Activated naive CD4-positive, alpha-beta T cell treated with anti-CD3 and anti-CD28 coated beads, Interleukin-2, amount 50 U/mL, for 72 hours (primary cell): ENCODE measurements at regions not wholly inside any gene's neighbourhood (a gene's known extent, or its start where the extent isn't known, plus 50 kb on each side); places are given as distances from the start of the nearest gene placed in this dataset.
"Not testable (repeated sequence)": the region's sequence is repeated elsewhere in the genome, so short reads cannot be mapped to it uniquely, and the experiment has no call there.

Experiments used
- ATAC-seq, 2 donors: fragments of 150-1000 bp; cut with Tn5 transposase; 2 replicates each; pipeline ENCODE4 v1.10.0; 2021; ENCODE audit warnings: mild to moderate bottlenecking in 2 of 2, moderate library complexity in 2 of 2
- DNase-seq, 2 donors: peaks; one replicate each; pipeline ENCODE4 v3.0.0; 2021 to 2022; ENCODE audit warnings: low spot score in 2 of 2
- H3K27ac Mint-ChIP-seq, 2 donors: one replicate each; pipeline ENCODE4 v1.8.0; 2022; ENCODE audit warnings: mild to moderate bottlenecking in 2 of 2, mixed read lengths in 2 of 2
- H3K36me3 Mint-ChIP-seq, 2 donors: one replicate each; pipeline ENCODE4 v1.8.0; 2022; ENCODE audit warnings: mixed read lengths in 2 of 2
- H3K9me3 Mint-ChIP-seq, 2 donors: one replicate each; pipeline ENCODE4 v1.8.0; 2022; ENCODE audit warnings: mixed read lengths in 2 of 2

GRCh38 chr3:87543408-87543807 is 267.0 kb upstream of the POU1F1 start:
- ATAC-seq = not testable (repeated sequence)

DNA sequence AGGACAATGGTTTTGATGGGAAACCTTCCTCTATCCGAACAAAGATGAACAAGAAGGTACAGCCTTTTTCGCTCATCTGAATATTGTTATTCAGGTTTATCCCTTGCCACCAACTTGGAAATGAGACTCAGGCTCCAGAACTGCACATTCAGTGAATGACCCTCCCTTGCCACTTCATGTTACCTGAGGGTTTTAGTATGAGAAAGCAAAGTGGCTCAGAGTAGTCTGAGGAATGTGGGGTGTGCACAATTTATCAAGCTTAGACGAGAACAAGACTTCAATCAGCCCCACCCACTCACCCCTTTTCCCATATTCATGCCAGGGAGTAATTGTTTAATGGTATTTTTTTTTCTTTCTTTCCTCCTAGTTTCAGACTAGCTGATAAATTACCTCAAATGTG is 265.3 kb upstream of the POU1F1 start:
- no peaks in the 10 kb centered on the region for H3K36me3 Mint-ChIP-seq
- no peak overlapping the region for H3K27ac Mint-ChIP-seq
- peaks cover 0 to 4% of the 10 kb centered on the region in 2 donors for H3K9me3 Mint-ChIP-seq

More at GRCh38 chr3:87543408-87543807, 267.0 kb upstream of the POU1F1 start:
- H3K36me3 Mint-ChIP-seq, H3K27ac Mint-ChIP-seq, DNase-seq, H3K9me3 Mint-ChIP-seq: not testable (repeated sequence)

GRCh38 chr3:87538722-87539121 is 262.3 kb upstream of the POU1F1 start:
- H3K9me3 Mint-ChIP-seq, H3K36me3 Mint-ChIP-seq, DNase-seq, ATAC-seq, H3K27ac Mint-ChIP-seq: not testable (repeated sequence)

More for the DNA sequence above, 265.3 kb upstream of the POU1F1 start:
- ATAC-seq (no peak), DNase-seq (no peak)

GRCh38 chr3:87509401-87509800 is 233.0 kb upstream of the POU1F1 start:
- Mint-ChIP-seq H3K9me3 (no peaks in the 10 kb centered on the region), H3K27ac (no peak overlapping the region), H3K36me3 (no peaks in the 10 kb centered on the region)
- ATAC-seq = no peak
- DNase-seq = no peak

GRCh38 chr3:87508921-87509320 is 232.5 kb upstream of the POU1F1 start:
- no peak for ATAC-seq

GRCh38 chr3:87507753-87508152 is 231.4 kb upstream of the POU1F1 start:
- Mint-ChIP-seq H3K36me3 (no peaks in the 10 kb centered on the region), H3K9me3 (no peaks in the 10 kb centered on the region), H3K27ac (no peak overlapping the region)
- DNase-seq (no peak), ATAC-seq (no peak)

More at GRCh38 chr3:87508921-87509320, 232.5 kb upstream of the POU1F1 start:
- DNase-seq = no peak
- Mint-ChIP-seq H3K9me3 (no peaks in the 10 kb centered on the region), H3K27ac (no peak overlapping the region), H3K36me3 (no peaks in the 10 kb centered on the region)

DNA sequence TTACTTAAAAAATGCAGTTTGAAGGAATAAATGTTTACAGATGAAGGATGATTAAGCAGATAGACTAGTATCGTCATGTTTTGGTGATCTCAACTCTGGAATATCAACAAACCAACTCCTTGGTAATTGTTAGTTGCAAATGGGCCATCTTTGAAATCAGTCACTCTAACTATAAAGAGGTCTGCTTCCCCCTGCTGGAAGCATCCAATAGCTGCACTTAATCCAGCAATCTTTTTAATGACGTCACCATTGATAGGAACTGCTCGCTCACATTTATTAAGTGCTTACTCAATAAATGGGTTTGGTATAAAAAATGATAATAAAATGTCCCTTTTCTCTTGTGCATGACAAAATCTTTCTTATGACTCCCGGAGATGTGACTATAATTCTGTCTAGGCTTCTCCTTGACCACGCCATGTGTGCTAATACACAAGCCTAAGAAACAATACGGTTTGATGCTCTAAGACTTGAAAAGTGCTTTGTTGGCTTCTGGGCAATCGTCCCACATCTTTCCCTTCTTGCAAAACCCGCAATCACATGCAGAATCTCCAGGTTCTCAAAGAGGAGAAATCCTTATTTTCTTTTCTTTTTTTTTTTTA is 227.6 kb upstream of the POU1F1 start:
- H3K9me3 Mint-ChIP-seq = no peaks in the 10 kb centered on the region
- no peaks in the 10 kb centered on the region for H3K36me3 Mint-ChIP-seq
- peak in 1 of 2 donors; percentile 6 for DNase-seq
- ATAC-seq = peak in 1 of 2 donors; percentile 50
- H3K27ac Mint-ChIP-seq = no peak overlapping the region

- H3K36me3 Mint-ChIP-seq = no peaks in the 10 kb centered on the region
- ATAC-seq (no peak), DNase-seq (no peak)
- no peak overlapping the region for H3K27ac Mint-ChIP-seq
- H3K9me3 Mint-ChIP-seq = no peaks in the 10 kb centered on the region
Measured at GRCh38 chr3:87501076-87501475, 224.7 kb upstream of the POU1F1 start.

DNA sequence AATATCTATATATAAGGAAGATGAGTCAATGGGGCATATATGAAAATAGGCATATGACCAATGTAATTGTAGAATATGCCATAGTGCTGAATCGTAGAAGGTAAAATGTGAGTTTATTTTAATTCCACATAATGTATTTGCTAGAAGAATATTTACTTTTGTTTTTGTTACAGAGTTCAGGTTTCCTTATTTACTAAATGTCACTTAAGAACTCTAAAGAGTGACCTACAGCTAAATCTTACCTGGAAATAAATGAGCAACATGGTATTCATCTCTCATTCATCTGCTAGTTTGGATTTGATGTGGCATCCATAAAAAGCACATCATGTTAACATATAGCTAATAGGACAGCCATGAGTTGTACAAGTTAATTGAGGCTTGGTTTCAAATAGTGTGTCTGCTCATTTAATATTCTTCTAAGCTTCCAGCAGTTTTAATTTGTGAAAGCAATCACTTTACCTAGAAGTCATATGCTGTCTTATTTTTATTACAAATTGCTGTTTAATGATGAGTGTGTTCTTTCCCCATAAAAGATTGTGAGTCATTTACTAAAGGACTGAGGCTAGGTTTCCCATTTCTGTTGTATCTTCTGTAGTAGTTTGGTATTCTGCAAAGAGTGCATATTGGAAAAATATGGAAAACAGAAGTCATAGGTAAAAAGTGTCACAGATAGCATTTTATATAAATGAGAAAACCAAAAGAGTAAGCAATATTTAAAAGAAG is 222.1 kb upstream of the POU1F1 start:
- no peaks in the 10 kb centered on the region for H3K9me3 Mint-ChIP-seq
- no peaks in the 10 kb centered on the region for H3K36me3 Mint-ChIP-seq
- no peak for DNase-seq
- no peak overlapping the region for H3K27ac Mint-ChIP-seq
- no peak for ATAC-seq

- peak overlapping the region in 1 of 2 donors; percentile 56 for H3K27ac Mint-ChIP-seq
- DNase-seq = no peak
- H3K36me3 Mint-ChIP-seq = no peaks in the 10 kb centered on the region
- H3K9me3 Mint-ChIP-seq = no peaks in the 10 kb centered on the region
- no peak for ATAC-seq
Measured at GRCh38 chr3:87495938-87496337, 219.6 kb upstream of the POU1F1 start.

DNA sequence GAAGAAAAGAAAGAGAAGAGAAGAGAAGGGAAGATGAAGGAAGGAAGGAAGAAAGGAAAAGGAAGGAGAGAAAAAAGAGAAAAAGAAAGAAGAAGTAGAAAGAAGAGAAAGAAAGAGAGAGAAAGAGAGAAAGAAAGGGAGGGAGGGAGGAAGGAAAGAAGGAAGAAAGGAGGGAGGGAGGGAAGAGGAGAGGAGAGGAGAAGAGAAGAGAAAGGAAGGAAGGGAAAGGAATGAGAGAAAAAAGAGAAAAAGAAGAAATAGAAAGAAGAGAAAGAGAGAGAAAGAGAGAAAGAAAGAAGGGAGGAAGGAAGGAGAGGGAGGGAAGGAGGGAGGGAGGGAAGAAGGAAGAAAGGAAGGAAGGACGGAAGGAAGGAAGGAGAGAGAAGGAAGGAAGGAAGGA is 217.9 kb upstream of the POU1F1 start:
- no peak overlapping the region for H3K27ac Mint-ChIP-seq
- no peak for DNase-seq
- no peak for ATAC-seq
- H3K36me3 Mint-ChIP-seq = no peaks in the 10 kb centered on the region
- no peaks in the 10 kb centered on the region for H3K9me3 Mint-ChIP-seq

GRCh38 chr3:87491843-87492242 is 215.5 kb upstream of the POU1F1 start:
- DNase-seq (no peak), ATAC-seq (no peak)
- Mint-ChIP-seq H3K36me3 (no peaks in the 10 kb centered on the region), H3K9me3 (no peaks in the 10 kb centered on the region), H3K27ac (no peak overlapping the region)

DNA sequence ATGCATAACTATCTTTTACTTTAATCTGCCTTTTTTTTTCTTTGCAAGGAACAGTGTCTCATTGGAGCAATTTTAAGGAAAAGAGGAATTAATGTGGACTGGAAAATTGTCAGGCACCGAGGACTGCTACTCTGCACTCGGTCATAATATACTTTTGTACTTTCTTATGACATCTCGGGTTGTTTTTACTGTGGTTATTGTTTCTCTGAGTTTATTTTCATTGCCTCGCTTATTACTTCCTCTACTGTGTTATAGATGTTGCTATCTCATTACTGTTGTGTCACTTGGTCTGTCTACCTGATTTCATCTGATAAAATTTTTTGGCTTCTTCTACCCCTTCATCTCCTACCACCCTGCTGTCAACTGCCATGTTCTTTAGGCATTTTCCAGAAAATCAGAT is 213.5 kb upstream of the POU1F1 start:
- H3K36me3 Mint-ChIP-seq = no peaks in the 10 kb centered on the region
- DNase-seq (no peak), ATAC-seq (no peak)
- H3K9me3 Mint-ChIP-seq = no peaks in the 10 kb centered on the region
- no peak overlapping the region for H3K27ac Mint-ChIP-seq

DNA sequence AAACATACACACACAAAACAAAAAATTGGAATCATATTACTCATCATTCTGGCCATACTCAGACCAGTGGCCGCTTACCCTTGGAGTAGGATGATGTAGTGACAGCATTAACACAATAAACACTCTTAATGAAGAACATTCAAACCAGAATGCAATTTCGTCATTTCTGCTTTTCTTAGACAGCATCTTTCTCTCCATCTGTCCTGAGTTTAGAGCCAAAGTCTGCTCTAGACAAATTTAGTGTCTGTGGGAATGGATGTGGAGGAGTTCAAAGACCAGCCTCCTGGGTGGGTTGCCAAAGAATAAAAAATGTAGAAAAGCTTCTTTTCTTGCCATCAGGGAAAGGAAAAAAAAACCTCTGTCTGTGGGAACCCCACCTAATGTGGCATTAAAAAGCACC is 212.4 kb upstream of the POU1F1 start:
- Mint-ChIP-seq H3K36me3 (no peaks in the 10 kb centered on the region), H3K9me3 (no peaks in the 10 kb centered on the region), H3K27ac (no peak overlapping the region)
- no peak for ATAC-seq
- DNase-seq = no peak

- not testable (repeated sequence) for H3K36me3 Mint-ChIP-seq, DNase-seq, H3K27ac Mint-ChIP-seq, H3K9me3 Mint-ChIP-seq
- peak in 1 of 2 donors; percentile 67 for ATAC-seq
Measured at GRCh38 chr3:87486635-87487034, 210.3 kb upstream of the POU1F1 start.

GRCh38 chr3:87486115-87486514 is 209.7 kb upstream of the POU1F1 start:
- H3K36me3 Mint-ChIP-seq = no peaks in the 10 kb centered on the region
- DNase-seq (no peak), ATAC-seq (no peak)
- H3K9me3 Mint-ChIP-seq = no peaks in the 10 kb centered on the region
- no peak overlapping the region for H3K27ac Mint-ChIP-seq

- Mint-ChIP-seq H3K9me3 (peaks cover 4 to 5% of the 10 kb centered on the region in 2 donors), H3K27ac (no peak overlapping the region), H3K36me3 (no peaks in the 10 kb centered on the region)
- no peak for ATAC-seq
- no peak for DNase-seq
Measured at GRCh38 chr3:87478716-87479115, 202.3 kb upstream of the POU1F1 start.

- Mint-ChIP-seq H3K36me3 (peaks cover 0 to 7% of the 10 kb centered on the region in 2 donors), H3K9me3 (peaks cover 0 to 12% of the 10 kb centered on the region in 2 donors), H3K27ac (no peak overlapping the region)
- no peak for DNase-seq
- ATAC-seq = no peak
Measured at GRCh38 chr3:87473944-87474343, 197.6 kb upstream of the POU1F1 start.
